ENCODE measurements at regions not wholly inside any gene's neighbourhood (a gene's known extent, or its start where the extent isn't known, plus 50 kb on each side); places are given as distances from the start of the nearest gene placed in this dataset.

DNA sequence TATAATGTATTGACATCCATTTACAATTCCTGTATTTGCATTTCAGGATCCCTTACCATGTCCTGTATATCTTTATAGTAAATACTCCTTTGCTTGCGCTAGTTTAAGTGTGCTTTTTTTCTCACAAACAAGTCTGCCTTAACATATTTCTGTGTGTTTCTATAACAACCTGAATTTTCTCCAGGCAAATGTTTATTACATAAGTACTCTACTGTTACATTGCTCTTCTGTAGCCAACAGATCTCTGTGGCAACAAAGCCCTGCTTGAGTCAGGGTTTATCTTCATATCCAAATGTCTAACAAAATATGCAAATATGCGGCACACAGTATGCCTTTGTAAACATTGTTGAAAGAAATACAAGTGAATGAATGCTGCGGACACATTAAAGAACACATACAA, 625.5 kb downstream of the TLL1 start:
- Mint-ChIP-seq H3K4me1 (ENCODE audit: low read depth in 2 of 2) (no peaks in the 10 kb centered on the region), H3K27ac (no peak overlapping the region), H3K27me3 (no peaks in the 10 kb centered on the region), H3K9me3 (peaks cover 13 to 27% of the 10 kb centered on the region in 2 donors), H3K36me3 (ENCODE audit: insufficient read depth) (no peaks in the 10 kb centered on the region), H3K4me3 (no peak overlapping the region)
- DNase-seq (no peak), ATAC-seq (replicated peaks) (no peak)

DNA sequence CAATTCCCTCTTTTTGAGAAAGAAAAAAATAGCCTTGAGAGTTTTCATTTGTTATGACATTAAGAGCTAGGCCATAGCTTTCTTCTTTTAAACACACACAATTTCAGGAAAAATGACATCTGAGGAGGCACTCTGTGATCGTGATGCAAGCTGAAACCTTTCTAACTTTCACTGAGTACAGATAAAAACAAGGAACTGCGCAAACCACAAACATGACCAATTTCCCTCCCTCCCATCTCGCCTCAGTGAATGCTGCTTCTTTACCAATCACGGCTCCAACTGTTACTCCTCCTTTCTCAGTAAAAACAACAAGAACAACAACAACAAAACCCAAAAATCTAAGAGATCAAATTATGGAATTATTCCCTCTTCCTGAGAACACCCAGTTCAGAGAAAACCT, 626.8 kb downstream of the TLL1 start:
- no peak for ATAC-seq (replicated peaks)
- DNase-seq = no peak
- no peaks in the 10 kb centered on the region for H3K36me3 Mint-ChIP-seq (ENCODE audit: insufficient read depth)
- H3K27ac Mint-ChIP-seq = no peak overlapping the region
- H3K27me3 Mint-ChIP-seq = no peaks in the 10 kb centered on the region
- H3K4me3 Mint-ChIP-seq = no peak overlapping the region
- H3K9me3 Mint-ChIP-seq = peaks cover 11 to 27% of the 10 kb centered on the region in 2 donors
- no peaks in the 10 kb centered on the region for H3K4me1 Mint-ChIP-seq (ENCODE audit: low read depth in 2 of 2)

DNA sequence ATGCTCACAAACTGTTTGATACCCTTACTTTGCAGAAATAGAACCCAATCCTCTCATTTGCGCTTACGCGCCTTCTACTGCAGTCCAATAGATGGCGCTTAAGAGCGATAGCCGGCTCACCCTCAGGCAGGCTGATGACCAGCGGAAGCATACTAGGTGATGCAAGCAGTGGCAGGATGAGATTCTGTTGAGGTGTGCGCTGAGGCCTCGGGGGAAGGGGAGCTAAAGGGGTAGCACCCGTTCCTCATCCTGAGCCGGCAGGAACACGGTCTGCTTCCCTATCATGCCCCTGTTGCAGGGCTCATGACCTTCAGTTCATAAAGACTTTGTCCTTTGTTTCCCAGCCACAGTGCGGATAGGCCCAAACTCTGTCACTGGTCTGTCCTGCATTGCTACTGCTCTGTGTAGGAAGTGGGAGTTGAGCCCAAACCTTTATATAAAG, 628.9 kb downstream of the TLL1 start:
- ATAC-seq (replicated peaks) = no peak
- H3K4me3 Mint-ChIP-seq = no peak overlapping the region
- H3K4me1 Mint-ChIP-seq (ENCODE audit: low read depth in 2 of 2) = no peaks in the 10 kb centered on the region
- H3K9me3 Mint-ChIP-seq = peaks cover 15 to 27% of the 10 kb centered on the region in 2 donors
- no peak for DNase-seq
- H3K27ac Mint-ChIP-seq = no peak overlapping the region
- H3K36me3 Mint-ChIP-seq (ENCODE audit: insufficient read depth) = no peaks in the 10 kb centered on the region
- H3K27me3 Mint-ChIP-seq = no peaks in the 10 kb centered on the region

GRCh38 chr4:166502660-166503059, 629.6 kb downstream of the TLL1 start:
- H3K27me3 Mint-ChIP-seq = no peaks in the 10 kb centered on the region
- DNase-seq = no peak
- no peaks in the 10 kb centered on the region for H3K36me3 Mint-ChIP-seq (ENCODE audit: insufficient read depth)
- H3K4me3 Mint-ChIP-seq = no peak overlapping the region
- H3K27ac Mint-ChIP-seq = no peak overlapping the region
- no peak for ATAC-seq (replicated peaks)
- no peaks in the 10 kb centered on the region for H3K4me1 Mint-ChIP-seq (ENCODE audit: low read depth in 2 of 2)
- peaks cover 15 to 30% of the 10 kb centered on the region in 2 donors for H3K9me3 Mint-ChIP-seq

DNA sequence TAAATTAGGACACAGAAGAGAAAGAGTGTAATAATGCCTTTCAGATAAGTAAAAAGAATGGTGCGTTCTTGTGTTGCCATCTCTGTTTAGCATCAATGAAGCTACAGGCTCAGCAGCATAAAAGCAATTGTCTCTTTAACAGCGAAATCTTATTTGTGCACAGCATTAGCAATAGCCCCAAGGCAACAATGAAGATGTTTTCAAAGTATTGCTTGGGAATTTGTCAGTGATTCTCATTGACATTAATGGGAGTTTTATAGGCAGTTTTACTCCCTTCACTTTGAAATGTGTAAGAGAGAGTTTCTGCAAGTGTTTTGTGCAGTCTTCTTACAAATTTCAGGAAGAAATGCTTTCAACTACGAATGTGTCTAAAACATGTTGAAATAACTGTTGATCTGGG, 633.0 kb downstream of the TLL1 start:
- H3K27me3 Mint-ChIP-seq = no peaks in the 10 kb centered on the region
- no peak for ATAC-seq (replicated peaks)
- DNase-seq = no peak
- H3K9me3 Mint-ChIP-seq = peaks cover 5 to 33% of the 10 kb centered on the region in 2 donors
- H3K4me1 Mint-ChIP-seq (ENCODE audit: low read depth in 2 of 2) = no peaks in the 10 kb centered on the region
- H3K27ac Mint-ChIP-seq = no peak overlapping the region
- no peaks in the 10 kb centered on the region for H3K36me3 Mint-ChIP-seq (ENCODE audit: insufficient read depth)
- H3K4me3 Mint-ChIP-seq = no peak overlapping the region

DNA sequence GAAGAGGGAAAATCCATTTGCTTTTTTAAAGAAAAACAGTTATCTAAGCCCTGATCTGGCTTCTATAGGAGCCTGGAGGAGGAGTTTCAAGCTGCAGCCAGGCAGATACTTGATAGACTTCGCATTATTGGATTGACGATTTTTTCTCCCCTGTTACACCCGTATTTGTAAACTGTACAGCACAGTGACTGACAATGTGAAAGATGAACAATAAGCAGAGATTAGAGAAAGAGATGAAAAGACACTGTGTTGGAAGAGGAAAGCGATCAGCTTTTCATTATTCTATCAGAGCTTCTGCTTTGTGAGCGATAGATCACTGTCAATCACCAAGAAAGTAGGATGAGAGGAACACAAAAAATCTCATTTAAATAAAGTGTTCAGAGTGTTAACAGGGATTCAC, 639.2 kb downstream of the TLL1 start:
- H3K9me3 Mint-ChIP-seq = peaks cover 4 to 29% of the 10 kb centered on the region in 2 donors
- no peak overlapping the region for H3K4me3 Mint-ChIP-seq
- DNase-seq = no peak
- H3K27ac Mint-ChIP-seq = no peak overlapping the region
- H3K36me3 Mint-ChIP-seq (ENCODE audit: insufficient read depth) = no peaks in the 10 kb centered on the region
- no peak for ATAC-seq (replicated peaks)
- no peaks in the 10 kb centered on the region for H3K4me1 Mint-ChIP-seq (ENCODE audit: low read depth in 2 of 2)
- H3K27me3 Mint-ChIP-seq = no peaks in the 10 kb centered on the region

- Mint-ChIP-seq H3K9me3 (peaks cover 8 to 14% of the 10 kb centered on the region in 2 donors), H3K4me3 (no peak overlapping the region), H3K27me3 (no peaks in the 10 kb centered on the region), H3K36me3 (ENCODE audit: insufficient read depth) (no peaks in the 10 kb centered on the region), H3K4me1 (ENCODE audit: low read depth in 2 of 2) (no peaks in the 10 kb centered on the region), H3K27ac (no peak overlapping the region)
- ATAC-seq (replicated peaks) = no peak
- no peak for DNase-seq
These were observed 645.3 kb downstream of the TLL1 start for GRCh38 chr4:166518315-166518714.

- Mint-ChIP-seq H3K4me1 (ENCODE audit: low read depth in 2 of 2) (no peaks in the 10 kb centered on the region), H3K36me3 (ENCODE audit: insufficient read depth) (no peaks in the 10 kb centered on the region), H3K27ac (no peak overlapping the region)
These were observed 645.7 kb downstream of the TLL1 start for GRCh38 chr4:166518776-166519175.

GRCh38 chr4:166519774-166520173, 646.7 kb downstream of the TLL1 start:
- Mint-ChIP-seq H3K27ac (no peak overlapping the region), H3K9me3 (peaks cover 8 to 14% of the 10 kb centered on the region in 2 donors), H3K36me3 (ENCODE audit: insufficient read depth) (no peaks in the 10 kb centered on the region), H3K4me1 (ENCODE audit: low read depth in 2 of 2) (no peaks in the 10 kb centered on the region), H3K27me3 (no peaks in the 10 kb centered on the region), H3K4me3 (no peak overlapping the region)
- DNase-seq (no peak), ATAC-seq (replicated peaks) (no peak)

More at GRCh38 chr4:166518776-166519175, 645.7 kb downstream of the TLL1 start:
- ATAC-seq (replicated peaks) (no peak), DNase-seq (no peak)
- peaks cover 8 to 14% of the 10 kb centered on the region in 2 donors for H3K9me3 Mint-ChIP-seq
- H3K4me3 Mint-ChIP-seq = no peak overlapping the region
- H3K27me3 Mint-ChIP-seq = no peaks in the 10 kb centered on the region

- H3K27me3 Mint-ChIP-seq = no peaks in the 10 kb centered on the region
- peaks cover 3 to 11% of the 10 kb centered on the region in 2 donors for H3K9me3 Mint-ChIP-seq
- no peak for ATAC-seq (replicated peaks)
- H3K36me3 Mint-ChIP-seq (ENCODE audit: insufficient read depth) = no peaks in the 10 kb centered on the region
- H3K4me3 Mint-ChIP-seq = no peak overlapping the region
- no peaks in the 10 kb centered on the region for H3K4me1 Mint-ChIP-seq (ENCODE audit: low read depth in 2 of 2)
- no peak overlapping the region for H3K27ac Mint-ChIP-seq
- no peak for DNase-seq
These were observed 654.5 kb downstream of the TLL1 start for GRCh38 chr4:166527500-166527899.

DNA sequence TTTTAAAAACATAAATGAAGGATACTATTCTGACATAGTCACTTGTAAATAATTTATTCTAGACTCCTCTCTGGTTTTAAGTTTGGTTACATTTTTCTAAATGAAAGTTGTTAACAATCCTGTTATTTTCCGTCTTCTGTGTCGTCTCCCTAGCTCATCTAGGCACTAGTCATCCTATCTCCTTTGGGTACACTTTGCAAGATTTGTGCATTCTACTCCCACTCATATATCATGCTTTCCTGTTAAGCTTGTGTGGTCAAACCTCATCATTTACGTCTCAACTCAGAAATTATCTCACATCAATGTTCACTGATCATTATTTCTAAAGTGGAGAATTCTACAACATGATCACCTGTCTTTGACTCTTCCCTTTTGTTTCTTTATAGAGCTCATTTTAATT, 658.7 kb downstream of the TLL1 start:
- Mint-ChIP-seq H3K36me3 (ENCODE audit: insufficient read depth) (no peaks in the 10 kb centered on the region), H3K4me1 (ENCODE audit: low read depth in 2 of 2) (no peaks in the 10 kb centered on the region), H3K27ac (no peak overlapping the region), H3K9me3 (peaks cover 9 to 11% of the 10 kb centered on the region in 2 donors), H3K27me3 (no peaks in the 10 kb centered on the region), H3K4me3 (no peak overlapping the region)
- DNase-seq (no peak), ATAC-seq (replicated peaks) (no peak)

DNA sequence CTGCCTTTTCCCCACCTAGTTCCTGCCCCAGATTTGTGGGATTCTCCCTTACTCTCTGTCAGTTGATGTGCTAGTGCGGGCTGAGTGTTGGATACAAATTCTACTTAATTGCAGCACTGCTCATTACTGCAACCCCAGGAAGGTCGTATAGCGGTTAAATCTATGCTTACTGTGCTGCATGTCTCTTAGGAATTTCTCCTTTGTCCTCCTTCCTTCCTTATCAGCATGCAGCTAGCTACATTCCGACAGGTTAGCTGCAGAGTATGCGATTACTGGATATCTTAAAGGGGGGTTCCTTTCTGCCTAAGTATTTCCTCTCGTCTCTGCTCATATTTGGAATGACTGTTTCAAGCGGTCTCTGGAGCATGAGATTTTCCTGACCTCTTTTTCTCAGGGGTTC, 662.8 kb downstream of the TLL1 start:
- Mint-ChIP-seq H3K27me3 (no peaks in the 10 kb centered on the region), H3K4me1 (ENCODE audit: low read depth in 2 of 2) (no peaks in the 10 kb centered on the region), H3K4me3 (no peak overlapping the region), H3K9me3 (peaks cover 6 to 10% of the 10 kb centered on the region in 2 donors), H3K27ac (no peak overlapping the region), H3K36me3 (ENCODE audit: insufficient read depth) (no peaks in the 10 kb centered on the region)
- DNase-seq (no peak), ATAC-seq (replicated peaks) (no peak)

GRCh38 chr4:166538491-166539005, 665.5 kb downstream of the TLL1 start:
- Mint-ChIP-seq H3K4me1 (ENCODE audit: low read depth in 2 of 2) (no peaks in the 10 kb centered on the region), H3K36me3 (ENCODE audit: insufficient read depth) (no peaks in the 10 kb centered on the region), H3K27ac (no peak overlapping the region), H3K27me3 (no peaks in the 10 kb centered on the region), H3K9me3 (peaks cover 6 to 14% of the 10 kb centered on the region in 2 donors), H3K4me3 (no peak overlapping the region)
- DNase-seq (no peak), ATAC-seq (replicated peaks) (no peak)

- H3K4me1 Mint-ChIP-seq (ENCODE audit: low read depth in 2 of 2) = no peaks in the 10 kb centered on the region
- peaks cover 3 to 30% of the 10 kb centered on the region in 2 donors for H3K9me3 Mint-ChIP-seq
- no peaks in the 10 kb centered on the region for H3K36me3 Mint-ChIP-seq (ENCODE audit: insufficient read depth)
- no peak overlapping the region for H3K27ac Mint-ChIP-seq
- DNase-seq (no peak), ATAC-seq (replicated peaks) (no peak)
- H3K27me3 Mint-ChIP-seq = no peaks in the 10 kb centered on the region
- H3K4me3 Mint-ChIP-seq = no peak overlapping the region
These were observed 673.0 kb downstream of the TLL1 start for GRCh38 chr4:166546009-166546408.

GRCh38 chr4:166577639-166578038, 656.7 kb downstream of the SPOCK3 start:
- H3K27ac Mint-ChIP-seq = no peak overlapping the region
- DNase-seq = no peak
- ATAC-seq (replicated peaks) = no peak
- peaks cover 4 to 25% of the 10 kb centered on the region in 2 donors for H3K9me3 Mint-ChIP-seq
- no peaks in the 10 kb centered on the region for H3K36me3 Mint-ChIP-seq (ENCODE audit: insufficient read depth)
- no peaks in the 10 kb centered on the region for H3K27me3 Mint-ChIP-seq
- no peaks in the 10 kb centered on the region for H3K4me1 Mint-ChIP-seq (ENCODE audit: low read depth in 2 of 2)
- no peak overlapping the region for H3K4me3 Mint-ChIP-seq
